ENCODE measurements at regions not wholly inside any gene's neighbourhood (a gene's known extent, or its start where the extent isn't known, plus 50 kb on each side); places are given as distances from the start of the nearest gene placed in this dataset.
"Not testable (repeated sequence)": the region's sequence is repeated elsewhere in the genome, so short reads cannot be mapped to it uniquely, and the experiment has no call there.

GRCh38 chr5:168097876-168098653, 193.4 kb upstream of the WWC1 start:
- Mint-ChIP-seq H3K36me3 (ENCODE audit: low read depth) (no peaks in the 10 kb centered on the region), H3K9me3 (no peaks in the 10 kb centered on the region), H3K4me1 (ENCODE audit: low read depth) (no peaks in the 10 kb centered on the region), H3K4me3 (no peak overlapping the region), H3K27me3 (no peaks in the 10 kb centered on the region), H3K27ac (no peak overlapping the region)
- intact Hi-C loops (cut with micrococcal nuclease): no loop called here

- H3K27ac Mint-ChIP-seq: no peak overlapping the region
- H3K9me3 Mint-ChIP-seq: no peaks in the 10 kb centered on the region
- H3K4me1 Mint-ChIP-seq (ENCODE audit: low read depth): no peaks in the 10 kb centered on the region
- intact Hi-C loops (cut with micrococcal nuclease): no loop called here
- no peaks in the 10 kb centered on the region for H3K36me3 Mint-ChIP-seq (ENCODE audit: low read depth)
- H3K4me3 Mint-ChIP-seq: no peak overlapping the region
- no peaks in the 10 kb centered on the region for H3K27me3 Mint-ChIP-seq
Measured at GRCh38 chr5:168101352-168101751, 190.1 kb upstream of the WWC1 start.

GRCh38 chr5:168103018-168103417, 188.4 kb upstream of the WWC1 start:
- H3K36me3 Mint-ChIP-seq (ENCODE audit: low read depth); H3K9me3 Mint-ChIP-seq; H3K27me3 Mint-ChIP-seq; H3K4me3 Mint-ChIP-seq; H3K27ac Mint-ChIP-seq; H3K4me1 Mint-ChIP-seq (ENCODE audit: low read depth); intact Hi-C loops (cut with micrococcal nuclease): not testable (repeated sequence)

GRCh38 chr5:168104350-168104749, 187.1 kb upstream of the WWC1 start:
- Mint-ChIP-seq H3K4me1 (ENCODE audit: low read depth) (no peaks in the 10 kb centered on the region), H3K27ac (no peak overlapping the region), H3K36me3 (ENCODE audit: low read depth) (no peaks in the 10 kb centered on the region), H3K4me3 (no peak overlapping the region), H3K9me3 (no peaks in the 10 kb centered on the region), H3K27me3 (no peaks in the 10 kb centered on the region)
- intact Hi-C loops (cut with micrococcal nuclease): no loop called here

GRCh38 chr5:168104811-168105481, 186.5 kb upstream of the WWC1 start:
- H3K4me3 Mint-ChIP-seq: no peak overlapping the region
- H3K27me3 Mint-ChIP-seq: no peaks in the 10 kb centered on the region
- H3K27ac Mint-ChIP-seq: no peak overlapping the region
- no peaks in the 10 kb centered on the region for H3K9me3 Mint-ChIP-seq
- H3K36me3 Mint-ChIP-seq (ENCODE audit: low read depth): no peaks in the 10 kb centered on the region
- no peaks in the 10 kb centered on the region for H3K4me1 Mint-ChIP-seq (ENCODE audit: low read depth)
- intact Hi-C loops (cut with micrococcal nuclease): no loop called here

GRCh38 chr5:168106008-168106761, 185.3 kb upstream of the WWC1 start:
- Mint-ChIP-seq H3K4me1 (ENCODE audit: low read depth) (peaks cover 5% of the 10 kb centered on the region), H3K27me3 (no peaks in the 10 kb centered on the region), H3K27ac (no peak overlapping the region), H3K9me3 (no peaks in the 10 kb centered on the region), H3K4me3 (no peak overlapping the region), H3K36me3 (ENCODE audit: low read depth) (no peaks in the 10 kb centered on the region)
- intact Hi-C loops (cut with micrococcal nuclease): no loop called here

GRCh38 chr5:168109441-168109840, 182.0 kb upstream of the WWC1 start:
- intact Hi-C loops (cut with micrococcal nuclease): no loop called here
- Mint-ChIP-seq H3K9me3 (no peaks in the 10 kb centered on the region), H3K27me3 (no peaks in the 10 kb centered on the region), H3K4me3 (no peak overlapping the region), H3K4me1 (ENCODE audit: low read depth) (peaks cover 10% of the 10 kb centered on the region), H3K36me3 (ENCODE audit: low read depth) (no peaks in the 10 kb centered on the region), H3K27ac (no peak overlapping the region)

- H3K36me3 Mint-ChIP-seq (ENCODE audit: low read depth): no peaks in the 10 kb centered on the region
- H3K4me1 Mint-ChIP-seq (ENCODE audit: low read depth): peaks cover 10% of the 10 kb centered on the region
- H3K4me3 Mint-ChIP-seq: no peak overlapping the region
- intact Hi-C loops (cut with micrococcal nuclease): no loop called here
- no peaks in the 10 kb centered on the region for H3K27me3 Mint-ChIP-seq
- H3K9me3 Mint-ChIP-seq: no peaks in the 10 kb centered on the region
- H3K27ac Mint-ChIP-seq: no peak overlapping the region
Measured at GRCh38 chr5:168110384-168110783, 181.1 kb upstream of the WWC1 start.

GRCh38 chr5:168110870-168111832, 180.3 kb upstream of the WWC1 start:
- intact Hi-C loops (cut with micrococcal nuclease): no loop called here
- H3K27ac Mint-ChIP-seq: no peak overlapping the region
- no peaks in the 10 kb centered on the region for H3K27me3 Mint-ChIP-seq
- no peaks in the 10 kb centered on the region for H3K9me3 Mint-ChIP-seq
- no peaks in the 10 kb centered on the region for H3K36me3 Mint-ChIP-seq (ENCODE audit: low read depth)
- H3K4me1 Mint-ChIP-seq (ENCODE audit: low read depth): peaks cover 10% of the 10 kb centered on the region
- H3K4me3 Mint-ChIP-seq: no peak overlapping the region

- no peak overlapping the region for H3K27ac Mint-ChIP-seq
- H3K27me3 Mint-ChIP-seq: no peaks in the 10 kb centered on the region
- peaks cover 23% of the 10 kb centered on the region for H3K4me1 Mint-ChIP-seq (ENCODE audit: low read depth)
- no peaks in the 10 kb centered on the region for H3K36me3 Mint-ChIP-seq (ENCODE audit: low read depth)
- intact Hi-C loops (cut with micrococcal nuclease): loop anchor here (1.0 kb wide), 1 partner anchor 105 kb away; no protein-coding TSS in a partner anchor
- H3K9me3 Mint-ChIP-seq: no peaks in the 10 kb centered on the region
- H3K4me3 Mint-ChIP-seq: no peak overlapping the region
Measured at GRCh38 chr5:168114444-168115017, 176.9 kb upstream of the WWC1 start.

GRCh38 chr5:168117469-168117868, 174.0 kb upstream of the WWC1 start:
- H3K27ac Mint-ChIP-seq: no peak overlapping the region
- H3K4me3 Mint-ChIP-seq: no peak overlapping the region
- intact Hi-C loops (cut with micrococcal nuclease): no loop called here
- H3K27me3 Mint-ChIP-seq: no peaks in the 10 kb centered on the region
- H3K4me1 Mint-ChIP-seq (ENCODE audit: low read depth): peaks cover 13% of the 10 kb centered on the region
- no peaks in the 10 kb centered on the region for H3K9me3 Mint-ChIP-seq
- no peaks in the 10 kb centered on the region for H3K36me3 Mint-ChIP-seq (ENCODE audit: low read depth)

- peak overlapping the region; percentile 2 for H3K27ac Mint-ChIP-seq
- no peaks in the 10 kb centered on the region for H3K36me3 Mint-ChIP-seq (ENCODE audit: low read depth)
- no peaks in the 10 kb centered on the region for H3K27me3 Mint-ChIP-seq
- intact Hi-C loops (cut with micrococcal nuclease): no loop called here
- no peaks in the 10 kb centered on the region for H3K9me3 Mint-ChIP-seq
- H3K4me3 Mint-ChIP-seq: no peak overlapping the region
- peaks cover 15% of the 10 kb centered on the region for H3K4me1 Mint-ChIP-seq (ENCODE audit: low read depth)
Measured at GRCh38 chr5:168118042-168118668, 173.3 kb upstream of the WWC1 start.

Data from dendritic cell treated with granulocyte-macrophage colony-stimulating factor and Interleukin-4, amounts not matched to agents 40 ng/mL and 50 ng/mL, for 4 days (primary cell).